CD4-positive, alpha-beta T cell treated with Interferon gamma for 1 hour (primary cell): ENCODE measurements at regions not wholly inside any gene's neighbourhood (a gene's known extent, or its start where the extent isn't known, plus 50 kb on each side); places are given as distances from the start of the nearest gene placed in this dataset.
"Not testable (repeated sequence)": the region's sequence is repeated elsewhere in the genome, so short reads cannot be mapped to it uniquely, and the experiment has no call there.

Source experiments
- DNase-seq: peaks from one replicate; pipeline ENCODE4 v3.0.0-alpha.2; 2020

DNA sequence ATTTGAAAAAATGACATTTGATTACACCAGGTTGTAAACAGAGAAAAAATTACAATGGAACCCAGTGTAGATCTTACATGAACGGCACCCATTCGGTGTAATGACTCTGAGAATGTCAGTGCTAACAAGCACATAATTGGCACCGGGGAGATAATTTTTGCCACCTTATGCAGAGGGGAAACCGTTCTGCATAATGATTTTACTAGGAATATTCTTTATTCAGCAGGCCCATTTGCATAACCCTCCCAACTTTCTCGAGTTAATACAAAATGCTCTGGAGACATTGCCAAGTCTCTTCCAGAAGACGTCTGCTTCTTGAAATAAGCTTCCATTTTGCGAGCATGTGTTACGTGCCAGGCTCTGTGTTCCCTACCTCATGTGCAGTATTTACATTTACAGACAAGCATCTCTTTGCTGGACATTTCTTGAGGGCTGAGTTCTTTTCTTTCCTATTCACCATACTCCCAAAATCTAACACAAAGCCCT is 275.8 kb downstream of the MIAT start:
- no peak for DNase-seq

DNA sequence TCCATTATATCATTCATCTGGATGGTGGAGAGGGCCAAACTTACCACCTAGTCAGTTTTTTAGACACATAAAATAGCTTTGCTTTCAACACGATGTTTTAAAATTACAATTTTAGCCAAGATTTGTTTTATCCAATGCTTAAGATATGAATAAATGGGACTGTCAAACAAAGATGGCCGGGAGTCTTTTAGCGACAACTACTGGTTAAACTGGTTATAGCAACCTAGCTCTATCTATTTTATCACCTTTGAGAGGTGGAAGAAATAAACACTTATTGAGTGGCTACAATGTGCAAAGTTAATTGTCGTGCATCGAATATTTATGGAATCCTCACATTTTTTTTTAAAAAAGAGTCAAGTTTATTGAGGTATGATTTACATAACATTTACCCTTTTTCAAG is 279.8 kb downstream of the MIAT start:
- DNase-seq = no peak

DNA sequence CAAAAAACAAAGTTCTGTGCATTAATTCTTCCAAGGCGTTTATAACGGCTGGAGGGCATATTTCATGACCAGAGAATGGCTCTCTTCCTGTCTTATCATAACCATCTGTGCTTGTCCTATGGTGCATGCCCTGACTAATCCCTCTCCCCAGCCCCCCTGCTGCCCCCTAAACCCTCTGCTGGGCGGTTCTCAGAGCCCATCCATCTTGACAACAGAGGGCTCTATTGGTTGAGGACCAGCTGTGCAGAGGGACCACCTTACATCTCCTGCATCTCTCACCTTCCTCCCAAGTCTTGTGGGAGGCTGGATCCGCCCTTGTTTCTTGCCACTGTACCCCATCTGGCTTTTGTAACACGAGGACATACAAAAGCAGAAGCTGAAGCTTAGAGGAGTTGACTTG is 282.1 kb downstream of the MIAT start:
- no peak for DNase-seq

DNA sequence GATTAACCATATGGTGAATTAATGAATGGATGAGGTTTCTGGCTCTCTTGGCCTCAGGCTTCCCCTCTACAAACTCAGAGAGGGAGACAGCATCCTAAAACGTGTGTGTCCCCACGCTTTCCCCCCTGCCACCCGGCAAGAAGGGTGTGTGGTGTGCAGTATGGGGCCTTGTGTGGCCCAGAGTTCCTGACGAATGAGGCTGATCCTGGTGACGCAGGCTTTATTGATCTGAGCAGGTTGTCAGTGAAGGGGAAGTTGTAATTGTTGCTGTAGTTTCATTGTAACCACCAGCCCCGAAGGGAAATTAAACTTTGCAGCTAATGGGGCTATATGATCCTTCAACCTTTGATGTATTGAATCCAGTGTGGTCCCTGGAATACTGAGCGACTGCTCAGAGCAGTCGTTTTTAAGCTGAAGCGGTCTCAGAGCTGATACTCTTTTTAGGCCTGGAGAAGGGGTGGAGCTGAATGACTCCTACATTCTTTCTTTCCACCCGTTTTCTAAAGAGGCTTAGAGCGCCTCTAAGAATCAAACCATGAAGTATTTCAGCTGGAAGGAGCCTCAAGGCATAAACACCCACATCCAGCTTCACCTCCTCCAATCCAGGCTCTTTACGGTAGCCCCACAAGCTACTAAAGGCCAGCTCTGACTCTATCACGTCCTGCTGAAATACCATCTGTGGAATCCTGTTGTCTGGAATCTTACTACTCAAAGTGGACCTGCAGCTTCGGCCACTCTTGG is 284.7 kb downstream of the MIAT start:
- DNase-seq = no peak

DNA sequence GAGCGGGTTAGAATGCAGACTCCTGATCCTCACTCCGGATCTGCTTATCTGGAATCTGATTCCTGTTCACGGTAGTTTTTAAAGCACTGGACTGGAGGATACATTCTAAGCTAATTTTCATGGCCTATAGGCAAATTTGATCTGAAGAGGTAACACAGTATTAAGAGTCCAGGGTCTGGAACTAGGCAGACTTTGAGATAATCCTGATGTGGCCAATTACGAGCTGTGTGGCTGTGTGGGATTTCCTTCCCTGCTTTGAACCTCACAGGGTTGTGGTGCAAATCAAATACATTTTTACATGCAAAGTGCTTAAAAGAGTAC is 285.2 kb downstream of the MIAT start:
- no peak for DNase-seq

DNA sequence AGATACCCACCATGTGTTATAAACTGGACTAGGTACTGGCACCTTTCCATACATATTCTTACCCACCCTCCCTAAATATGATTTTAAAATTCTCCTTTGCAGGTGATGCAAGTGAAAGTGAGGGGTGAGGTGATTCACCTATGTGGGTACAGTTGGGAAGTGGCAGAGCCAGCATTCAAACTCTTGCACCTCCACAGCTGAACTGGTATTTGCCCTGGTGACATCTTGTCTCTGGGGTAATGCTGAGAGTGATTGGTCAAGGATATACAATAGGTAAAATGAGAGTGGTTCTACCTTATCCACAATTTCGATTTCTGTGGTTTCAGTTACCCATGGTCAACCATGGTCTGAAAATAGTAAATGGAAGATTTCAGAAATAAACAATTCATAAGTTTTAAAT is 288.2 kb downstream of the MIAT start:
- DNase-seq = no peak

DNA sequence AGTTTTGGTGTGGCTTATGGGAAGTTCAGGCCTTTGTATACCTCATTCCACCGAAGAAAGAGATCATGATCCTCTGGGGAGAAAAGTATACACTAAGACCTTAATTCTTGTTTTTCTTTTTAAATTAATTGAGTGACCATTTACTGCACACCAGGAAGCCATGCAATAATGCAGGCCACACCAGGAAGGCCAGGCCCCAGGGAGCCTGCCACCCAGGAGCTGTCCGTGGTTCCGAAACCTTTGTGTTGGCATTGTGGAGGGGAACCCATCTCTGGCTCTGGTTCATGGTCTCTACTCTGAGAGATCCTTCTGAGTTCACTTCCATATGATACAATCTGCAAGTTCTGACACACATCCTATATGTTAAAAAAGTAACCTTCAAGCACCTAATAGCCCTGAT is 291.8 kb downstream of the MIAT start:
- DNase-seq = no peak

DNA sequence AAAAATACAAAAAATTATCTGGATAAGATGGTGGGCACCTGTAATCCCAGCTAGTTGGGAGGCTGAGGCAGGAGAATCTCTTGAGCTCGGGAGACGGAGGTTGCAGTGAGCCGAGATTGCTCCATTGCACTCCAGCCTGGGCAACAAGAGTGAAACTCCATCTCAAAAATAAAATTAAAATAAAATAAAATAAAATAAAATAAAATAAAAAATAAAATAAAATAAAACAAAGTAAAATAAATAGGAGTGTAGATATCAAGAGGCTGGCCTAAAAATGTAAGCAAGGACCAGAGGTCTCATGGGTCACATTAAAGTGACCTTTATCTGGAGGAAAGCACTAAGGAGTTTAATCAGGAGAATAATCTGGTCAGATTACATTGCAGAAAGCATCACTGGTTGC is 293.8 kb downstream of the MIAT start:
- not testable (repeated sequence) for DNase-seq

DNA sequence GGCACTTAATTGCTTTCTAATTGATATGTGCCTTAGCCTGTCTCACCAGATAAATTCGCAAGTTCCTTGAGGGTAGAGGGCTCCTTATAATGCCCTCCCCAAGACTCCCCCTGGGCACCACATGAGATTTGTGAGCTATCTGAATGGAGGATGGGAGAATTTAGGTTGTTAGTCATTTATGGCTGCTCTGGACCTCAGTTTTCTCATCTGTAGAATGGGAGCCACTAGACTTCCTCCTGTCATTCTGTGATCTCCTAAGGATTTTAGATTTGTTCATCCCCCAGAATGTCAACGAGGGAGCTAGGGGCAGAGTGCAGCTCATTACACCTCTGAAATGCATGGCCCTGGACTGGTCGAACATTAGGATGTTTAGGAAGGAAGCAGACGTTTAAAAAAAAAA is 294.6 kb downstream of the MIAT start:
- DNase-seq = no peak

DNA sequence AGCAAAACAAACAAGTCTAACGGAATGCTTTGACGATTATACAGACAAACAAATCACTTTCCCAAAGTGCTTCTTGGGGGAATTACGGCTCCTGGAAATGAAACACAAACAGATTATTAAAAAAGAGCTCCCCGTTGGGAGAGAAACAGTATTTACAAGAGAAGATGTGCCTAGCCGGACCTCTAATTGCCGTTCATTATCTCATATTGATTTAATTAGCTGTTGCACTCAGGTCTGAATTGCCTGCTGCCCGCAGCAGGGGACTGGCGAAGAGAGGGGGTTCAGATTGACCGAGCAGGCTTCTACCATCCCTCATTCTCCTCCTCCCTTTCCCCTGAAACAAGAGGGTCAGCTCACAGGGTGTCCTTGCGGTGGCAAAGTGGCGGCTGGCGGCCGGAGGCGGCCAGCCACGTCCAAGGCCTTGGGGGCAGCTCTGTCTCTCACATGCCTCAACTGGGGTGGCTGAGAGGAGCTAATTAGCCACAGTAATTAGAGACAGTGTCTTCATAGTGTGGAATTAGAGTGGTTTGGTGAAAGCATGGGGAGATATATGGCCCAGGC is 295.1 kb downstream of the MIAT start:
- no peak for DNase-seq

DNA sequence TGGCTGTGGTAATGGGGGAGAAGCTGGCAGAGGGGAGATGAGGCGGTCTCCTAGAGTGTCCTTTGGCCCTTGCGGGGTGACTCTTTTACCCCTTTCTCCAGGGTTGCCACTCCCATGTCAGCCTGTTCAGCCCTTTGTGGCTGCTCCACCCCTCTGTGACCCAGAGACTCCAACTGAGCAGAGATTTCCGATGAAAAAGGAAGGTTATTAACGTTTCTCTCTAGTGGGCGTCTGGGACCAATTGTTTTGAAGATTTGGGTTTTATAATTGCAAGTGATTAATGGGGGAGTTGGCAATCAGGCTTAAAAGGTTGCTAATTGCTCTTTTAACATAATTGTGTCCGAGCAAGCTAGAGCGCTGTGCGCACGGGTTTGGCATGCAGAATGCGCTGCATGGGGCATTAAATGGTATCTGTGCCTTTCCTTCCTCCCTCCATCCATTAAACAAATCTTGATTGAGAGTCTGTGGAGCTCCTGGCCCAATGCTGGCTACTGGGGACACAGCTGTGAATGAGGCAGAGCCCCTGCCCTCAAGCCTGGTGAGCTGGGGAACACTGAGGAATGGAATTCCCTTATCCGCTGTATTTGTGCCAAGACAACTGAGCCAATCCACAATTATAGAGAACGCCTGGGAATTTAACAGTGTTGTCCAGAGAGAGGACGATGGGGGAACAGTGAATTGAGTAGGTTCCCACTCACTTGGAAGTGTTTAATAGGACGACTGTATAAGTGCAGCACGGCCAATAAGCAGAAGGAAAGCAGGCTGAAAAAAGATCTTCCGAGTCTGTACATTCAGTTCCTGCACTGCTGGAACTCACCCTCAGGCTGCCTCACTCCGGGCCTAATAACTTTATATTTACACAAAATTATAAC is 295.9 kb downstream of the MIAT start:
- no peak for DNase-seq

DNA sequence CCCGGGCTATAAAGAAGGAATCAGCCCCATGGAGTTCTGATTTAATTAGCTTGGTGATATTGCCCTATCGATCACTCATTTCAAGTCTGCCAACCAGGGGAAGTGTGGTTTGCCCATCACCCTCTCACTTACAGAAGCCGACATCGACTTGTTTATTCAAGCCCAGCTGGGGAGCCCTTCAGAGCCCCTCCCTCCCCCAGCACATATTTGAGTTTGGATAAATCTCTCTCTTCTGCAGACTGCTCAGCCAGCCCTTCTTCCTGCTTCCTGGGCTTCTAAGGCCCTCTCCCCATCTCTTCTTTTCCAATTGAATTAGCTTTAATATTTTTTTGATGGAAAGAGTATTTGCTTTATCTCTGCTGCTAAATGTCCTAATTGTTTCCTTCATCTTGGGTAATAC is 299.0 kb downstream of the MIAT start:
- no peak for DNase-seq

DNA sequence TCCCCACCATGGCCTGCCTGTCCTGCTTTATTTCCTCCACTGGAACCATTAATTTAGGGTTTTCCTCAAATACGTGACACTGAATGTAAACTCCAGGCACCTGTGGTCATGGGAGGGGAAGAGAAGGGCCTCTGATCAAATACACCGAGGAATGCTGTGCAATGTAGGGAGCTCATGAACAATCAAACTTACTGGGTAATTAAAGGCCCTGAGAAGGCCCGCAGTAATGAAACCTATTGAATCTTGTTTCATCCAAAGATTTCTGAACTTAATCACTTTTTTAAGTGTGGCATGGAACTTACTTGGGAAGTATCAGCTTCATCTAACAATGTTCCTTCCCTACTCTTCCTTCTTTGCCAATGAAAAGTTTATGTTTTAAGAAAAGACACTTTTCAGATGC is 299.8 kb downstream of the MIAT start:
- no peak for DNase-seq

DNA sequence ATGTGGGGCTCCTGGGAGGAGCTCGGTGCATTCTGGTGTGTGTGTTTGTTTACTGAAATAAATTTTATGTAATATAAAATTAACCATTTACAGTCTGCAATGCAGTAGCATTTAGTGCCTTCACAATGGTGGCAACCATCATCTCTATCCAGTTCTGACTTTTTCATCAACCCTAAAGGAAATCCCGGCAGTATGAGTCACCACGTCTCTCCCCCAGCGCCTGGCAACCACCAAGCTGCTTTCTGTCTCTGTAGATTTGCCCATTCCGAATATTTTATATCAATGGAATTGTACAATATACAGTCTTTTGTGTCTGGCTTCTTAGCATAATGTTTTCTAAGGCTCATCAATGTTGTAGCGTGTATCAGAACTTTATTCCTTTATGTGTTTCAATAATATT is 300.5 kb downstream of the MIAT start:
- no peak for DNase-seq

DNA sequence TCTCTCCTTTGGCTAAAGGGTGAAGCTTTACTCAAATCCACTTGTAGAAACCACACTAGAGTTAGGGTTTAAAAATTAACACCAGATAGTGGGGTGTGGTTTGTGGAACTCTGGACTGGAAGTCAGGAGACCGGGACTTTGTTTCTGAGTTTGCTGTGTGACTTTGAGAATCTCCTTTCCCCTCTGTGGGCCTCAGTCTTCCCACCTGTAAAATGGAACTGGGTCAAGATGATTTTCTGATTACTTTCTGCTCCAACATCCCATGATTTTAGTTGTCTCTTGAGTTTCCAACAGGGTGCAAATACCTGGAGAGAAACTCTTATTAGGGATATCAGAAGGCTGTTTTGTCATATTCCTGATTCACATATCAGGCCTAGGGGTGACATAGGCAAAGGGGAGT is 301.0 kb downstream of the MIAT start:
- DNase-seq = no peak

DNA sequence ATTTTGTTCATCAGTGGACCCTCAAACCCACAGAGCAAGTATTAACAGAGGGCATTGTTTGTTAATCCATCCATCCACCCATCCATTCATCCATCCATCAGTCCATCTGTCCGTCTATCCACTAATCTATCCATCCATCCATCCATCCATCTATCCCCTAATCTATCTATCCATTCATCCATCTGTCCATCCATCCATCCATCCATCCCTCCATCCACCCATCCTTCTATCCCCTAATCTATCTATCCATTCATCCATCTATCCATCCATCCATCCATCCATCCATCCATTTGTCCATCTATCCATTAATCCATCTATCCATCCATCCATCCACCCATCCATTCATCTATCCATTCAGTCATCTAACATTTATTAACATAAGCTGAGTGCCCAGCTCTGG is 307.3 kb downstream of the MIAT start:
- no peak for DNase-seq

DNA sequence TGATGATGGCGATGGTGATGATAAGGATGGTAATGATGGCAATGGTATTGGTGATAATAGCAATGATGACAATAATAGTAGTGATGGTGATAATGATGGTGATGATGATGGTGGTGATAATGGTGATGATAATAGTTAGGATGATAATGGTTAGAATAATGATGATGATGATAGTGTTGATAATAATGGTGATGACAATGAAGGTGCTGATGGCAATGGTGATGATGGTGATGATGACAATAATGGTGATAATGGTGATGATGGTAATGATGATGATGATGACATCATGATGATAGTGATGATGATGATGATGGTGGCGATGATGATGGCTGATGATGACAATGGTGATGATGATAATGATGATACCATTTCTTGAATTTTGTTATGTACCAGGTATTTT is 309.9 kb downstream of the MIAT start:
- no peak for DNase-seq

DNA sequence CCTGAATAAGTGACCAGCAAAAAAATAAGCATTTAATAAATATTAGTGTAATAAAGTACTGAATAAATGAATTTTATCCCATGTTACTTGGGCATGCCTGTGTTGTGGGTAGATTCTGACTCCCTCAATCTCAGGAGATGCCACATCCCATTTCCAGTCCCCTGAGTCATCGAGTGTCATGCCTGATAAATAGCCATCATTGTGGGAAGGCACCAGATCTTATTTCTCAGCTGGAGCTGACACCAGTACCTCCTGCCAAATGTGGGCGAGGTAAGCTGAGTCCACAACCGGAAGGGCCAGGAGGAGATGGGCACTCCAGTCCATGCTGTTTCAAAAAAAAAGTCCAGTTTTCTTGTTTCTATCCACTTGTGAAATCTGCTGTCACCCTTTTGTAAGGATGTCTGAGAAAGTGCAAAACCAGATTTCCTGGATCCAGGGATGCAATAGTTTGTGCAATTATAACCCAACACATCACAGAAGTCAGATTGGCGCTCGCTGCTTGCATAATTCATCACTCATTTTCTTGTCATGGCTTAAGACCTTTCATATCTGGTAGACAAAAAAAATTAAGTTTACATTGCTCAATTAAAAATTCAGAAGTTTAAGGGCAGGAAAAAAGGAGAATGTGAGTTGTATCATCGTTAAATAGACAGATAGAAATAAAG is 311.6 kb downstream of the MIAT start:
- DNase-seq = no peak

DNA sequence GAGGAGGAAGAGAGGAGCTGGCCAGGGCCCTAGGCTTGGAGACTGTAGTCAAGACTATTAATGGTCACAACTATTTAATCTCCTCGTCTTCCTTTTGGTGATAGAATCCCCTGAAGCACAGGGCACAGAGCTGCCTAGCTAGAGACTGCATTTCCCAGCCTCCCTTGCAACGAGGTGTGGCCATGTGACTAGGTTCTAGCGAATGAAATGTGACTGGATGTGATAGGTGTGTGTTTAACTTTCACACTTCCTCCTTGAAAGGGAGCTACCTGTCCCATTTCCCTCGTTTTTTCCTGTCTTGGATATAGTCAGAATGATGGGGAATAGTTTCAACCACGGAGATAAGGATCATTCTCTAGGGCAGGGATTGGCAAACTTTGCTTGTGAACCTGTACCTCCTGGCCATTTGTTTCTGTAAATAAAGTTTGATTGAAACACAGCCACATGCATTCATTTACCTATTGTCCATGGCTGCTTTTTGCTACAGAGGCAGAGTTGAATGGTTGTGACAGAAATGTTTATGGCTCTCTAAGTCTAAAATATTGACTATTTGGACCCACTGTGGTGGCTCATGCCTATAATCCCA is 313.5 kb downstream of the MIAT start:
- DNase-seq = no peak

DNA sequence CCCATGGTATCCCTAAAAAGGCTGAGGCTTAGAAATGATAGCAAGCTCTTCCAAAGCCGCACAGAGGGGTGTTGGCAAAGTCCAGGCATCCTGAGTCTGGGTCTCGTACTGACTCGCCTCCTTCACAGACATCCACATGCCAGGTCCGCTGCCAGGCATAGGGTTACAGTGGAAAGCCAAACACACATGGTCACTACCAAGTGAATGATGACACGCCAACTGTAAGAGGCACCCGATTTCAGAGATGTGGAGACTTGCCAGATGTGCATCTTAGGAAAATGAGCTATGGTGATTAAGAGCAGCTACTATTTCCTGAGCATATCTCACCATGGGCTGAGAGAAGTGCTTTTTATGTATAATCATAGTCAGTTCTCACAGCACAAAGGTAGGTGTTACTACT is 314.9 kb downstream of the MIAT start:
- no peak for DNase-seq

DNA sequence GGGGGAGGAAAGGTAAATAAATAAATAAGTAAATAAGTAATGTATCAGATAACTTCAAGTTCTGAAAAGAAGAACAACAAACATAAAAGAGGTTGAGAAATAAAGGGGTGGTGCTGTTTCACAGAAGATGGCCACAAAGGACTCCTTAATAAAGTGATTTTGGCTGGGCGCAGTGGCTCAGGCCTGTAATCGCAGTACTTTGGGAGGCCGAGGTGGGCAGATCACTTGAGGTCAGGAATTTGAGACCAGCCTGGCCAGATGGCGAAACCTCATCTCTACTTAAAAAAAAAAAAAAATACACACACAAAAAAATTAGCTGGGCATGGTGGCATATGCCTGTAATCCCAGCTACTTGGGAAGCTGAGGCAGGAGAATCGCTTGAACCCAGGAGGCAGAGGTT is 315.5 kb downstream of the MIAT start:
- DNase-seq = not testable (repeated sequence)

DNA sequence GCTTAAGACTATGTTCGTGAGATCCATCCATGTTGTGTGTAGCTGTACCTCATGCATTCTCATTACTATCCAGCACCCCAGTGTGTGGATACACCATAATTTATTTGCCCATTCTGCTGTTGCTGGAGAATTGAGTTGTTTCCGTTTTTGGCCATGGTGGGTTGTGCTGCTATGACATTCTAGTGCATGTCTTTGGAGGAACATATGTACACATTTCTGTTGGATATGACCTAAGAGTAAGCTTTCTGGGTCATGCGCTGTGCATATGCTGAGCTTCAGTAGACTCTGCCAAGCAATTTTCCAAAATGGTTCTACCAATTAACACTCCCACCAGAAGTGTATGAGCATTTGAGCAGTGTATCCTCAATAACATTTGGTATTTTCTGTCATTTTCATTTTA is 316.6 kb downstream of the MIAT start:
- DNase-seq = no peak
